Neuronal stem cell (in vitro differentiated cells): ENCODE measurements at regions not wholly inside any gene's neighbourhood (a gene's known extent, or its start where the extent isn't known, plus 50 kb on each side); places are given as distances from the start of the nearest gene placed in this dataset.

Experiments
- DNase-seq: peaks from one replicate; pipeline ENCODE4 v3.0.0-alpha.2; 2013; ENCODE audit warnings: low spot score
- H2AFZ ChIP-seq: one replicate; pipeline ENCODE4 v1.6.1; 2013; ENCODE audit warnings: mild to moderate bottlenecking, low read length, inconsistent platforms
- H2AK5ac ChIP-seq: 2 replicates; pipeline ENCODE4 v1.6.1; 2013; ENCODE audit warnings: low read depth, mild to moderate bottlenecking, inconsistent platforms, low read length, moderate library complexity, mixed read lengths
- H2BK120ac ChIP-seq: 2 replicates; pipeline ENCODE4 v1.6.1; 2013; ENCODE audit warnings: low read depth, mild to moderate bottlenecking, inconsistent platforms, low read length, moderate library complexity, mixed read lengths
- H2BK12ac ChIP-seq: one replicate; pipeline ENCODE4 v1.6.1; 2013; ENCODE audit warnings: low read length, inconsistent platforms
- H2BK15ac ChIP-seq: 2 replicates; pipeline ENCODE4 v1.6.1; 2013; ENCODE audit warnings: mild to moderate bottlenecking, low read length, inconsistent platforms, mixed read lengths
- H2BK5ac ChIP-seq: one replicate; pipeline ENCODE4 v1.6.1; 2013; ENCODE audit warnings: inconsistent platforms, mild to moderate bottlenecking, low read length, moderate library complexity
- H3K14ac ChIP-seq: one replicate; pipeline ENCODE4 v1.6.1; 2013; ENCODE audit warnings: low read length, inconsistent platforms
- H3K18ac ChIP-seq: 2 replicates; pipeline ENCODE4 v1.6.1; 2013; ENCODE audit warnings: low read length, inconsistent platforms
- H3K23ac ChIP-seq: 2 replicates; pipeline ENCODE4 v1.6.1; 2013; ENCODE audit warnings: low read depth, mild to moderate bottlenecking, mixed read lengths, low read length, inconsistent platforms; ENCODE audit not compliant: poor library complexity
- H3K27ac ChIP-seq: replicated peaks from 3 replicates; pipeline ENCODE4 v1.5.1; 2013; ENCODE audit warnings: low read length, inconsistent platforms
- H3K27me3 ChIP-seq, 3 experiments: 2 replicates each; pipeline ENCODE4 v1.6.1; 2013; ENCODE audit warnings: low read length in 3 of 3, mild to moderate bottlenecking in 2 of 3, inconsistent platforms in 1 of 3, low read depth in 1 of 3, mixed read lengths in 1 of 3, moderate library complexity in 1 of 3; ENCODE audit not compliant: control insufficient read depth in 3 of 3, insufficient read depth in 3 of 3
- H3K36me3 ChIP-seq, 2 donors: replicated peaks in 1 of 2; 2 replicates each; pipeline ENCODE4 v1.6.1; 2013; ENCODE audit warnings: low read length in 2 of 2; ENCODE audit not compliant: control insufficient read depth in 2 of 2, insufficient read depth in 2 of 2
- H3K4ac ChIP-seq: 2 replicates; pipeline ENCODE4 v1.6.1; 2013; ENCODE audit warnings: inconsistent platforms, mild to moderate bottlenecking, low read length, moderate library complexity
- H3K4me1 ChIP-seq, 2 donors: 1 replicate in 1 of 2; 2 replicates in 1 of 2; pipeline ENCODE4 v1.6.1; 2013; ENCODE audit warnings: low read length in 2 of 2, low read depth in 1 of 2; ENCODE audit not compliant: control insufficient read depth in 2 of 2, insufficient read depth in 1 of 2
- H3K4me2 ChIP-seq: one replicate; pipeline ENCODE4 v1.6.1; 2013; ENCODE audit warnings: mild to moderate bottlenecking, low read length, inconsistent platforms; ENCODE audit not compliant: insufficient read depth, poor library complexity, severe bottlenecking
- H3K4me3 ChIP-seq, 2 donors: 2 replicates each; pipeline ENCODE4 v1.5.1; 2013; ENCODE audit warnings: low read length in 2 of 2, mild to moderate bottlenecking in 2 of 2, inconsistent platforms in 1 of 2, moderate library complexity in 1 of 2
- H3K79me1 ChIP-seq: one replicate; pipeline ENCODE4 v1.6.1; 2013; ENCODE audit warnings: low read depth, mild to moderate bottlenecking, inconsistent platforms, low read length, moderate library complexity
- H3K9ac ChIP-seq: one replicate; pipeline ENCODE4 v1.6.1; 2013; ENCODE audit warnings: mild to moderate bottlenecking, low read depth, low read length, inconsistent platforms; ENCODE audit not compliant: poor library complexity
- H3K9me3 ChIP-seq, 2 donors: replicated peaks in 1 of 2; 2 replicates each; pipeline versions ENCODE3 to v1.6.1; 2013; ENCODE audit warnings: low read length in 2 of 2, mild to moderate bottlenecking in 2 of 2, inconsistent platforms in 1 of 2, low read depth in 1 of 2, mixed read lengths in 1 of 2, moderate library complexity in 1 of 2; ENCODE audit not compliant: control insufficient read depth in 2 of 2, insufficient read depth in 1 of 2
- H4K8ac ChIP-seq: one replicate; pipeline ENCODE4 v1.6.1; 2013; ENCODE audit warnings: low read depth, mild to moderate bottlenecking, inconsistent platforms, low read length, moderate library complexity
- H4K91ac ChIP-seq: one replicate; pipeline ENCODE4 v1.6.1; 2013; ENCODE audit warnings: low read length, low read depth, mild to moderate bottlenecking, inconsistent platforms; ENCODE audit not compliant: poor library complexity
- WGBS, 2 donors: extraction: QIAGEN DNeasy Blood & Tissue Kit; methylation state at CpG; one replicate each; pipeline ENCODE4 v1.1.7; 2013; ENCODE audit warnings: missing lambda C conversion rate in 2 of 2, mixed read lengths in 1 of 2; ENCODE audit not compliant: insufficient read length in 2 of 2, insufficient replicate concordance in 1 of 2; ENCODE audit errors: extremely low coverage in 2 of 2; 5-methylcytosine and 5-hydroxymethylcytosine counted together

GRCh38 chr5:5721881-5722280 is 299.4 kb downstream of the ICE1 start:
- Histone ChIP-seq H2BK15ac (no peak overlapping the region), H2BK120ac (no peak overlapping the region), H3K36me3 (no peaks in the 10 kb centered on the region), H3K4ac (no peak overlapping the region), H2AFZ (no peak overlapping the region), H3K79me1 (no peaks in the 10 kb centered on the region), H3K14ac (no peak overlapping the region), H2BK12ac (no peak overlapping the region), H3K9ac (no peak overlapping the region), H3K23ac (no peak overlapping the region), H3K27me3 (no peaks in the 10 kb centered on the region), H3K18ac (no peak overlapping the region), H2AK5ac (no peak overlapping the region), H3K4me1 (no peaks in the 10 kb centered on the region), H3K27ac (no peak overlapping the region), H3K4me2 (no peak overlapping the region), H3K4me3 (no peak overlapping the region), H3K9me3 (no peaks in the 10 kb centered on the region), H4K91ac (no peak overlapping the region), H4K8ac (no peak overlapping the region), H2BK5ac (no peak overlapping the region)
- WGBS, 2 donors, result no CpG with 5 or more reads among the region's 3 CpGs
- DNase-seq, result no peak

DNA sequence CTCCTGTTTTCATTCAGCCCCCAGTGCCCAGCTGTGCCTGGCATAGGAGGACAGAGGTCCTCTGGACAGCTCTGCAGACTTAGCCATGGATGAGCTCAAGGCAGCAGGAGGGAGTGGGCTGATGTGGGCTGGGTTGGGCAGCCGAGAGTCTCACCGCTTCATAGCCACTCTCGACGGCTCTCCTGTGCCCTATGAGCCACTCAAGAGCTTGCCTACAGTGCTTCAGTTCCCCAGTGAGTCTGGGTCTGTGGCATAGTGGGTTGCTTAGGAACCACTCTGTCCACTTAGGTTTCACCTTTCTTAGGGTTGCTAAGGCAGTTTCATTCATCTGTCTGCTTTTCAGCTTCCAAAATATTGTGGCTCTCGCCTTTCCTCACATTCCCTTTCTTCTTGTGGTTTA is 296.8 kb downstream of the ICE1 start:
- no peak overlapping the region for H3K9ac ChIP-seq
- H2AK5ac ChIP-seq, result no peak overlapping the region
- H2BK15ac ChIP-seq, result no peak overlapping the region
- no peak overlapping the region for H3K27ac ChIP-seq
- no peaks in the 10 kb centered on the region for H3K4me1 ChIP-seq
- no peak overlapping the region for H3K4ac ChIP-seq
- no peak overlapping the region for H4K8ac ChIP-seq
- no peak overlapping the region for H3K4me3 ChIP-seq
- H3K18ac ChIP-seq, result no peak overlapping the region
- no CpG with 5 or more reads among the region's 5 CpGs for WGBS, 2 donors
- no peaks in the 10 kb centered on the region for H3K9me3 ChIP-seq
- H3K36me3 ChIP-seq, result no peaks in the 10 kb centered on the region
- H4K91ac ChIP-seq, result no peak overlapping the region
- H3K4me2 ChIP-seq, result no peak overlapping the region
- H2BK5ac ChIP-seq, result no peak overlapping the region
- no peak overlapping the region for H3K23ac ChIP-seq
- H2BK12ac ChIP-seq, result no peak overlapping the region
- no peaks in the 10 kb centered on the region for H3K27me3 ChIP-seq
- no peaks in the 10 kb centered on the region for H3K79me1 ChIP-seq
- DNase-seq, result no peak
- H3K14ac ChIP-seq, result no peak overlapping the region
- H2BK120ac ChIP-seq, result no peak overlapping the region
- no peak overlapping the region for H2AFZ ChIP-seq

GRCh38 chr5:5716665-5717064 is 294.2 kb downstream of the ICE1 start:
- Histone ChIP-seq H3K4ac (no peak overlapping the region), H3K36me3 (no peaks in the 10 kb centered on the region), H3K23ac (no peak overlapping the region), H3K4me3 (no peak overlapping the region), H2AK5ac (no peak overlapping the region), H3K27me3 (no peaks in the 10 kb centered on the region), H3K9ac (no peak overlapping the region), H4K8ac (no peak overlapping the region), H2BK5ac (no peak overlapping the region), H3K4me2 (no peak overlapping the region), H3K79me1 (no peaks in the 10 kb centered on the region), H3K9me3 (no peaks in the 10 kb centered on the region), H3K18ac (no peak overlapping the region), H4K91ac (no peak overlapping the region), H3K14ac (no peak overlapping the region), H2BK12ac (no peak overlapping the region), H2AFZ (no peak overlapping the region), H3K4me1 (no peaks in the 10 kb centered on the region), H2BK15ac (no peak overlapping the region), H3K27ac (no peak overlapping the region), H2BK120ac (no peak overlapping the region)
- WGBS, 2 donors, result no CpG with 5 or more reads among the region's 5 CpGs
- no peak for DNase-seq

- Histone ChIP-seq H3K4me2 (no peak overlapping the region), H3K14ac (no peak overlapping the region), H3K4ac (no peak overlapping the region), H3K4me3 (no peak overlapping the region), H2AK5ac (no peak overlapping the region), H3K27me3 (no peaks in the 10 kb centered on the region), H3K9me3 (peaks cover 0 to 2% of the 10 kb centered on the region in 2 donors), H3K23ac (no peak overlapping the region), H3K27ac (no peak overlapping the region), H3K4me1 (no peaks in the 10 kb centered on the region), H2AFZ (no peak overlapping the region), H4K91ac (no peak overlapping the region), H3K79me1 (no peaks in the 10 kb centered on the region), H2BK120ac (no peak overlapping the region), H3K9ac (no peak overlapping the region), H2BK15ac (no peak overlapping the region), H2BK12ac (no peak overlapping the region), H3K36me3 (no peaks in the 10 kb centered on the region), H2BK5ac (no peak overlapping the region), H4K8ac (no peak overlapping the region), H3K18ac (no peak overlapping the region)
- DNase-seq, result no peak
- no CpG with 5 or more reads among the region's 1 CpG for WGBS, 2 donors
Measured at GRCh38 chr5:5711592-5711991, 289.1 kb downstream of the ICE1 start.
